CD4-positive, alpha-beta T cell treated with Interleukin-6 at 100 ng/mL for 8 hours (primary cell): ENCODE measurements at regions not wholly inside any gene's neighbourhood (a gene's known extent, or its start where the extent isn't known, plus 50 kb on each side); places are given as distances from the start of the nearest gene placed in this dataset.

ENCODE experiments used
- DNase-seq: peaks from one replicate; pipeline ENCODE4 v3.0.0-alpha.2; 2020; ENCODE audit warnings: mixed read lengths, low spot score

GRCh38 chr13:105783261-105783660, 752.2 kb downstream of the EFNB2 start:
- no peak for DNase-seq

- DNase-seq, result no peak
Observed at GRCh38 chr13:105778196-105778595, 757.3 kb downstream of the EFNB2 start.

- no peak for DNase-seq
Observed at GRCh38 chr13:105774739-105775460, 760.6 kb downstream of the EFNB2 start.

- no peak for DNase-seq
Observed at GRCh38 chr13:105773863-105774538, 761.5 kb downstream of the EFNB2 start.

GRCh38 chr13:105773241-105773640, 762.2 kb downstream of the EFNB2 start:
- no peak for DNase-seq

- DNase-seq, result no peak
Observed at GRCh38 chr13:105764486-105764885, 771.0 kb downstream of the EFNB2 start.

GRCh38 chr13:105763851-105764250, 771.6 kb downstream of the EFNB2 start:
- DNase-seq, result no peak

GRCh38 chr13:105762096-105762495, 773.4 kb downstream of the EFNB2 start:
- DNase-seq, result no peak

GRCh38 chr13:105758918-105759860, 776.3 kb downstream of the EFNB2 start:
- DNase-seq, result no peak

GRCh38 chr13:105740739-105741138, 794.7 kb downstream of the EFNB2 start:
- no peak for DNase-seq

GRCh38 chr13:105737688-105738087, 797.8 kb downstream of the EFNB2 start:
- no peak for DNase-seq

GRCh38 chr13:105735281-105735680, 800.2 kb downstream of the EFNB2 start:
- DNase-seq, result no peak

GRCh38 chr13:105732806-105733529, 802.5 kb downstream of the EFNB2 start:
- DNase-seq, result no peak

- DNase-seq, result no peak
Observed at GRCh38 chr13:105725887-105726286, 809.6 kb downstream of the EFNB2 start.

GRCh38 chr13:105721016-105721415, 814.4 kb downstream of the EFNB2 start:
- no peak for DNase-seq

- no peak for DNase-seq
Observed at GRCh38 chr13:105719859-105720258, 815.6 kb downstream of the EFNB2 start.

- DNase-seq, result no peak
Observed at GRCh38 chr13:105709181-105709580, 826.3 kb downstream of the EFNB2 start.

- DNase-seq, result no peak
Observed at GRCh38 chr13:105703843-105704242, 831.6 kb downstream of the EFNB2 start.

GRCh38 chr13:105702441-105702840, 833.0 kb downstream of the EFNB2 start:
- no peak for DNase-seq

GRCh38 chr13:105692769-105693168, 842.7 kb downstream of the EFNB2 start:
- no peak for DNase-seq

GRCh38 chr13:105684216-105684615, 851.2 kb downstream of the EFNB2 start:
- DNase-seq, result no peak

GRCh38 chr13:105679838-105680237, 855.6 kb downstream of the EFNB2 start:
- DNase-seq, result no peak
